Forelimb muscle (tissue), 1 donor: ENCODE measurements at regions not wholly inside any gene's neighbourhood (a gene's known extent, or its start where the extent isn't known, plus 50 kb on each side); places are given as distances from the start of the nearest gene placed in this dataset.
"Not testable (repeated sequence)": the region's sequence is repeated elsewhere in the genome, so short reads cannot be mapped to it uniquely, and the experiment has no call there.

Experiments used
- DNase-seq: peaks from one replicate; pipeline ENCODE4 v3.0.0-alpha.2; 2013; ENCODE audit warnings: low read depth

DNA sequence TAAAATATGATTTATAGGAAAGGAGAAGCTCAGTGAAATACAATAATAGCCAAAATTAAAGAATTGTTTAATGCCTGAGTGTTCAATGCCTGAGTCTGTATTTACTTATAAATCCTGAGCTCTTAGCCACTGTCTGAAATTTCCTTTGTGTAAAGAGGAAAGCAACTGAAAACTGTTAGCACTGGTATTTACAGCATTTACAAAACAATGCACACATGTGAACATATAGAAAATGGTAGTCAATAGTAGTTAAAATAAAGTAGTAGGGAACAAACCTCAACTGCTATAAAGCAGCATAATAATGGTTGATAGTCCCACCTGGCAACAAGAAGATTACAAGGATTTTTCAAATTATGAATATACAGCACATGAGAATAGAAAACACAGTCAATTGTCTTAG is 1137.1 kb upstream of the ATXN8OS start:
- no peak for DNase-seq

DNA sequence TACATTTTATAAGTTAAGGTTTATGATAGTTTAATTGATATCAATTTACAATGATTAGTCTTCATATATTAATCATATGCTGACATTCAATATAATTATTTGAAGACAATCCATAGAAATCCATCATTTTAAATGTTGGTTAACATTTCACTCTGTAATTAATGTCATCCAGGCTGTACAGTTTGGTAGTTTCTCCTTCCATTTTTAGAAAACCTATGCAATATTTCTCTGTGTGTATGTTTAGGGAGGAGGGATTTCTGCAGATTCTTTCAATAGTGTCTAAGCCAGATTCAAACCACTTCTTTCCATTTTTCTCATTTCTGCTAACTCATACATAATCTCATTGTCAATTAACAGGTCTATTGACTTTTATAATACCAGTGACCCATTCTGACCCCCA is 1159.0 kb upstream of the ATXN8OS start:
- no peak for DNase-seq

DNA sequence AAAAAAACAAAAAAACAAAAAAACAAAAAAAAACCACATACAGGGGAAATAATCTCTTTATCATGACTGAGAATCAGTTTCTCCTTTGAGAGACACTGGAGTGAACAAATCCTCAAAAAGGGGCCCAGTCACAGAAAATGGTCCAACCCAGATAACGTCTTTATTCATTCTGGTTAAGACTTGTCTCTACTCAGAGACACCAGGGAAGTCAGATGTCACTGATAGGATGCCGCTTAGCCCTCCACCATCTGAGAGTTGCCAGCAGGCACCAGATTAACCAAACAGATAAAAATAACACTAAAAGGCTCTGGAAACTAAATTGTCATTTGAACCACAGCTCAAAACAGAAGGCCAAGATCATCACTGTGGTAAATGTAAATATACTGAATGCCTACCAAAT is 1163.4 kb upstream of the ATXN8OS start:
- no peak for DNase-seq

DNA sequence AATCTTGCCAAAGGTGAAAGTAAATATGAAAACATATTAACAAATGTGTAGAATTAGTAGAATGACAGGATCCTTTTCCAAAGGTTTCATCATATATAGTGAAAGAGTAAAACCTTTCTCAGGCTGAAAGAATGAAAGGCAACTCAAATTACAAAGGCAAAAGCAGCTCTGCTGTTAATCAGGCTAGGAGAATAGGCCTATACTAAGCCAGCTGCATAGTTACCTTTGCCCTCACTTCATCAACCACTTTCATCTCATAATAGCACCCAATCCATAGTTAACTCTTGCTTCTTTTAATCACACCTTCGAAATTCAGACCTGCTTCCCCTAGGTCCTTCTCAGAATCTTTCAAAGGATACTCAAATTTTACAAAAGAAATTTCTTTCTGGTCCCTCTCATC is 1167.6 kb upstream of the ATXN8OS start:
- no peak for DNase-seq

DNA sequence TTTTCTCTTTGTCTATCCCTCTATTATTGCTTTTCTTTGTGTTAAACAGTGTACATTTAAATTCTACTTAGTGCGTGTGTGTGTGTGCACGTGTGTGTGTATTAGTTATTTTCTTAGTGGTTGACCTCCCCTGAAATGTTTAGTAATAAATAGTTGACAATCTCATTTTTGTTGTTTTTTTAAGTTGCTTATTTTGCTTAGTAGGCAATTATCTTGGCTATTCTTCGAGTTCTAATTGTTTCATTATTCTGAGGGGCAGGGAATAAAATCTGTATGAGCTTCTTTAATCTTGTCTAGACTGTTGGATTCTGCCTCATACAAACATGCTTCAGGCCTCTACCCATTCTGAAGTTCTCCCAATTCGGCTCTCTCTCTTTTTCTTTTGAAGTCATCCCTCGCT is 1169.0 kb upstream of the ATXN8OS start:
- no peak for DNase-seq

DNA sequence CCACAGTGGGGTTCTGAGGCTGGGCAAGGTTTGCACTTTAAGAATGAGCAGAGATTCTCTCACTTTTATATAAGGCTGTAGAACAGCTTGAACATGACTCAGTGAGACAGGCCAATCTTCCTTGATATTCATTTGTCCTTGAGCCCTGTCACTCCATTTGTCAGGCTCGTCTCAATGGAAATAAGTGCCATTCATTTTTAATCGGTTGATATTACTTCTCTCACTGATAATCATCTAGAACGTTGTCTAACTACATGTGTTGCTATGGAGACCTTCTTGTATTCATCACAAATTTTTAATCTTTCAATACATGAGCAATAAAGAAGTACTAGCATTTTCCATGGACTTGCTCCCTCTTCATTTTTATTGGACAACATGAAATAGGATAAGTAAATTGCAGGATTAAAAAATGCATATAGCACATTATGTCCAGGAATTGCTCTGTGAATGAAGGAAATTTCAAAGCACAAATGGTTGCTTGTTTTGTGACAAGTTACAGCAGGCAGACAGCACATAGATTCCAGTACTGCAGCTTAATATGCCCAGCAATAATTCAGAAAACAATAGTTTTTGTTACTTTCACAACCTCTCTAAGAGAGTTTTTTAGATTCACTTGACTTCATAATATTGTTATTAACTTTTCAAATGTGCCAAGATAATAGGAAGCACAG is 1178.4 kb upstream of the ATXN8OS start:
- no peak for DNase-seq

GRCh38 chr13:68927387-68928026 is 1180.1 kb upstream of the ATXN8OS start:
- DNase-seq = no peak

- DNase-seq = no peak
These were observed 1183.6 kb upstream of the ATXN8OS start for GRCh38 chr13:68923995-68924394.

GRCh38 chr13:68908879-68909278 is 1198.7 kb upstream of the ATXN8OS start:
- DNase-seq = no peak

GRCh38 chr13:68905186-68905585 is 1202.4 kb upstream of the ATXN8OS start:
- DNase-seq = no peak

- DNase-seq = no peak
These were observed 1210.2 kb upstream of the ATXN8OS start for GRCh38 chr13:68897331-68897928.

DNA sequence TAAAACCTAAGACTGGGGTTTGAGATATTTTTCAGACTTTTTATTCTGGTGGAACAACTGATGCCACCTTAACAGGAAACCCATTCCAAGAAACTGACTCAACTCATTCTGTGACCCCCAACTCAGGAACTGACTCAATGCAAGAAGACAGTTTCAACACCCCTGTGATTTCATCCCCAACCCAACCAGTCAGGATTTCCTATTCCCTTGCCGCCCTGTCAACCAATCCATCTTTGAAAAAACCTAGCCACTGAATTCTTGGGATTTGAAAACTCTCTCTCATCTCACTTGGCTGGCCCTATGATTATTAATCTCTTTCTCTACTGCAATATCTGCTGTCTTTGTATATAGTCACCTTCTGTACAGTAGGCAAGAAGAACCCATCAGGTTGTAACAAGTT is 1211.9 kb upstream of the ATXN8OS start:
- no peak for DNase-seq

- not testable (repeated sequence) for DNase-seq
These were observed 1213.9 kb upstream of the ATXN8OS start for GRCh38 chr13:68893721-68894120.

DNA sequence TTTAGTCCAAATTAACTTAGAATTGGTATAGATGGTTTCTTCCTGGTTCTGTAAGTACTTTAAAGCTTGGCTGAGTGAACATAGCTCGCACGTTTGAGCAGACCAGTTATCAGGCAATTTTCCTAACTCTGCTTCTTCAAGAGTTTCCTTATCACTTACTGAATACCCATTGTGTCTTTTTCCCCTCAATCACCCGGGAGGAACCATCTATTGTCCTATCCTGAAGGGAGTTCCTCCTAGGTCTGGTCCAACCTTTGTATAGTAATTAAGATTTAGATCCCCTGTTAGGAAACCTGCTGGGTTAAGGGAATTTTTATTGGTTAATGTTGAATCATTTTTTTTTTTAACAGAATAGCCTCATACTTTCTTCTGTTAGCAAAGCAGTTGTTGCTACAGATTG is 1215.0 kb upstream of the ATXN8OS start:
- not testable (repeated sequence) for DNase-seq

GRCh38 chr13:68890101-68890500 is 1217.5 kb upstream of the ATXN8OS start:
- DNase-seq = not testable (repeated sequence)

DNA sequence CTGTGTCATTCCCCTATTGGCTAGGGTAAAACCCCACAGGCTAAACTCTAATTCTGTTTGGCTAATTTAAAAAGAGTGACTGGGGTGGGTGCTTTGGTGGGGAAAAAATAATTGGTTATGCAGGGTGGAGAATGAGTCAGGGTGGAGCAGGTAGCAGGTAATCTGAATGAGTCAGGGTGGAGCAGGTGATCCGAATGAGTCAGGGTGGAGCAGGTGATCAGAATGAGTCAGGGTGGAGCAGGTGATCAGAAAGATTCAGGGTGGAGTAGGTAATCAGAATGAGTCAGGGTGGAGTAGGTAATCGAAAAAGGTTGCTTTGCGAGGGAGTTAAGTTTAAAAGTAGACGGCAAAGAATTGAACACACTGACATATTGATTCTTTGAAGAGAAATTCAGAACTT is 1218.8 kb upstream of the ATXN8OS start:
- no peak for DNase-seq

GRCh38 chr13:68872338-68872737 is 1235.3 kb upstream of the ATXN8OS start:
- no peak for DNase-seq

- DNase-seq = no peak
These were observed 1256.6 kb upstream of the ATXN8OS start for GRCh38 chr13:68851026-68851425.

DNA sequence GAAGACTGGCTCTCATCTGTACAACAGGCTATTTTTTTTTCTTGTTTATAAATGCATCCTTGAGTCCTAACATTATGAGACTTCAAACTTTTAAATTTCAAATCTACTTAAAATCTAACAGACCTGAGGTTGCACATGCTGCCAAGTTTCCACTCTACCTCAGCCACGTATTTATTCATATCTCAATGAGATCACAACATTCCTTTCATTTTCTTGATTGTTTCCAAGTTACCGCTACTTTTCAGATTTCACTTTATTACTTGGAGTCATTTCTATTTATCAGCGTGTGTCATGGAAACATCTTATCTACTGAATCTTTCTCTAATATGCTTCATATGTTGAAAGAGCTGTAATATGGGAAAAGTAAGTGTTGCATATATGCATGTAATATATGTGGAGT is 1257.5 kb upstream of the ATXN8OS start:
- no peak for DNase-seq

DNA sequence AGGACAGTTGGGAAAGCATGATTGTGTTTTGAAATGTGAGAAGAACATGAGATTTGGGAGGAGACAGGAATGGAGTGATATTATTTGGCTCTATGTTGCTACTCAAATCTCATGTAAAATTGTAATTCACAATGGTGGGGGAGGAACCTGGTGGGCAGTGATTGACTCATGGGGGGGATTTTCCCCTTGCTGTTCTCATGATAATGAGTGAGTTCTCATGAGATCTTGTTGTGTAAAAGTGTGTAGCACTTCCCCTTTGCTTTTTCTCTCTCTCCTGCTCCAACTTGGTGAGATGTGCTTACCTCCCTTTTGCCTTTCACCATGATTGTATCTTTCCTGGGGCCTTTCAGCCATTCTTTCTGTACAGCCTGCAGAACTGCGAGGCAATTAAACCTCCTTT is 1261.0 kb upstream of the ATXN8OS start:
- no peak for DNase-seq

DNA sequence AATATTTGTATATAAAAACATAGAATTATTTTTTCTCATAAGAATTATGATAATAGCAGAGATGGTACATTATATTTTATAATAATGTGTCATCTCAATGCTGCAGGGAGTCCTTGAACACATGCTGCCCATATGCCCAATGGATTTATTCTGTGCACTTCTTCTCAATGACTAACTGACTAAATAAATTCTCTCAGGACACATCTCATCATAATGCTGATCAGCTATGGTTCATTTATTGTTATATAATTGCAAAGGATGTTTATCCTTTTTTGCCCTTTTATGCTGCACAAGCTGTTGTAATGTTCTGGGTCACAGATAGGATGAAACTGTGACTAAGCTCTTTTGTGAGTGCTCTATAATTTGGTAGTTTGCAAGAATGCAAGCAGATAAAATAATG is 1273.3 kb upstream of the ATXN8OS start:
- no peak for DNase-seq

DNA sequence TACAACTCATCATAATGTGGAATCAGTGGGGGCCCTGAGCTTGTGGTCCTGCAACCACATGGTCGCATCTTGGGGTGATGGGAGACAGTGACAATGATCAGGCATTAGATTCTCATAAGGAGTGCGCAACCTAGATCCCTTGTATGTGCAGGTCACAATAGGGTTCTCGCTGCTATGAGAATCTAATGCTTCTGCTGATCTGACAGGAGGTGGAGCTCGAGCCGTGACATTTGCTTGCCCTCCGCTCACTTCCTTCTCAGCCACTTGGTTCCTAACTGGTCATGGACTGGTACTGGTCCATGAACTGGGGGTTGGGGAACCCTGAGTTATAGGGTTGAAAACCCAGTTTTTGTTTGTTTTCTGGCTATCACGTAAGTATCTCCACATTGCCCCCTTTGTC is 1290.9 kb upstream of the ATXN8OS start:
- no peak for DNase-seq

DNA sequence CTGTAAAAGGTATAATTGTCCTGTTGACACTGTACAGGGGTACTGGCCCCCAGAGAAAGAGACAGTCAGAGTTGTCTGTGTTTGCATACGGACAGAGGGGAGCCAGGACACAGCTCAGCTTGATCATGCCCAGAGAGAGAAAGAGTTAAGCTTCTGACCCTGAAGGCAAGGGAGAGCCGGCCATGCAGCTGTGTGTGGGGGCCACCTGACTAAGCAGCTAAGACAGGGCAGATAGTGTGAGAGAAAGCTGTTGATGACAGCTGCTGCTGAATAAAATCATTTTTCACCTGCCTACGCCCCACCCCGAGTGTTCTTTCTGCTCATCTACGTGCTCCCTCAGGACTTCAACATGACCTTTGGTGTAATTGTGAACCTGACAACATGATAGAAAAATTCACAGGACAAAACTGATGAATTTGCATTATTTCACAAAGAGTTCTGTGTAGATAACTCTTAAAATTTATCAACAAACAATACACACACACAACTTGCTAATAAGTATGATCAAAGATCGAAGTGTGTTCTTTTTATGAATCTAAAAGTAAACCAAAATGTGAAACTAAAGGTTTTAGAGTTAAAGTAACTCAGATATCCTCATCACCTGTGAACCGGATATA is 1294.3 kb upstream of the ATXN8OS start:
- DNase-seq = no peak
